Sciatic nerve (tissue), 2 donors: ENCODE measurements at regions not wholly inside any gene's neighbourhood (a gene's known extent, or its start where the extent isn't known, plus 50 kb on each side); places are given as distances from the start of the nearest gene placed in this dataset.

Experiments
- ATAC-seq: fragments of 200-7000 bp; cut with Tn5 transposase; one replicate; pipeline ENCODE4 v1.9.1; 2020; ENCODE audit warnings: mild to moderate bottlenecking, moderate library complexity
- DNase-seq: peaks from one replicate; pipeline ENCODE4 v3.0.0-alpha.2; 2020; ENCODE audit warnings: low spot score
- intact Hi-C: fragments of 100-400 bp; cut with DNase I; formaldehyde crosslinking; loops from one replicate; pipeline ENCODE4 v1.14.2; 2022
- donor health status: DM: no; HTN: no; CAD: no.
- donor health status: DM: no; HTN: no; CAD: no.

DNA sequence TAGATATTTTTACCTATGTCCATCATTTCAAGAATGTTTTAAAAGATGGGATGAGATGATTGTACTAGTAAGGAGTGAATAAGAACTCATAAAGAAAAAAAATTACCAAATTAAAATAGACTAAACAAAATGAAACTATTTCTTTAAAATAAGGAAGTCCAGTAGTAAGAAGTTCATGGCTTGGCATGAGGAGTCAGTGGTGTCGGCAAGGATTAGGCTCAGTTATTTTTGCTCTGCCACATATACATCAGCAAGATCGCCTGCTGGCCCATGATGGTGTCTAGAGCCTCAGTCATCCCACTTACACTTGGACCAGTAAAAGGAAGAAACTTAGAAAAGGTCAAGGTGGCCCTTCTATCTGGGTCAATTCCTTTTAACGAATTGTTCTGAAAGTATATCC, 300.9 kb upstream of the SLC8A1 start:
- intact Hi-C loops = no loop called here
- no peak for ATAC-seq
- DNase-seq = no peak

DNA sequence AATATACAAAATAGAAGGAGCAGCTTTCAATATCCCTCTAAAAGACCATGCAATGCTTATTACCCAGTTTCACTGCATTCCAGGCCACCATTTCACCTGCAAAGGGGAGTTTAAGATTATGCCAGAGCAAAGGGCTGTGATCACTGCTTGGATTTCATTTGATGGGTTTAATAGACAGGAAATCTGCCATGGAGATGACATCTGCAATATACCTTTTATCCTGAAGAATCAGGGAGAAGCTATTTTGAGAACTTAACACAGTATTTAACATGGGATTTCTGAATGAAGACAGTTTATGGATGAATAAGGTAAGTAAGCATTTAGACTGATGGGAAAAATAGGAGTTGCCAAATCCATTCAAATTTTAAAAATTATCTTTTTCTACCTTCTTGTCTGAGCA, 303.0 kb upstream of the SLC8A1 start:
- DNase-seq = no peak
- intact Hi-C loops = no loop called here
- no peak for ATAC-seq

DNA sequence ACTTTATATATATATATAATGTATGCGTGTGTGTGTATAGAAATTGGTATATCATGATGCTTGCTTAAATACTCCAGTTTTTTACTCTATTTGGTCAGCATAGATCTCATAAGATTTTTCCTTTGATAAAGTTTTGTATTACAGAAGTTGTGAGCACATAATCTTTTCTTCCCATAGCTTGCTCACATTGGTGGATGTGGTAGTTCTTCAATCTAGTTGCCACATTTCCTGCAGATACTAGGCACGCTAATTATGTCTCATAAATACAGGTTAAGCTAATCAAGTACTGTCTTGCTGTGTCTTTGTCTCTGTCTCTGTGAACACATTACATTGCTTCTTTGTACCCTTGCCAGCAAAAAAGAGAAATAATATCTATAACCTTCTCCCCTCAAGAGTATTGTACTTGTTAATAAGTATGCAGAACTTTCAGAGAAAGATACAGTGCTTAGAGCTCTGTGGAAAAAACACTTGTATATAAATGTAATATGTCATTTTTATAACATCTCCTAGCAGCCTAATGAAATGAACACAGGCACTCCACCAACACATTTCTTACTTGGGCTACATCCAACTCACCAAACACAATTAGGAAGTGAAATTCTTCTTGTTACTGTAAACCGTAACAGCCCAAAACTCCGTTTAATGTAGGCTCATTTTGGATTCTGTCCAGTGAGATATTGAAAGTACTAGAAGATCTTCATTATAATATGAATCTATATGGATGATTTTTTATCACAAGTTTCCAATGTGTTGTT, 306.7 kb upstream of the SLC8A1 start:
- intact Hi-C loops = no loop called here
- ATAC-seq = no peak

DNA sequence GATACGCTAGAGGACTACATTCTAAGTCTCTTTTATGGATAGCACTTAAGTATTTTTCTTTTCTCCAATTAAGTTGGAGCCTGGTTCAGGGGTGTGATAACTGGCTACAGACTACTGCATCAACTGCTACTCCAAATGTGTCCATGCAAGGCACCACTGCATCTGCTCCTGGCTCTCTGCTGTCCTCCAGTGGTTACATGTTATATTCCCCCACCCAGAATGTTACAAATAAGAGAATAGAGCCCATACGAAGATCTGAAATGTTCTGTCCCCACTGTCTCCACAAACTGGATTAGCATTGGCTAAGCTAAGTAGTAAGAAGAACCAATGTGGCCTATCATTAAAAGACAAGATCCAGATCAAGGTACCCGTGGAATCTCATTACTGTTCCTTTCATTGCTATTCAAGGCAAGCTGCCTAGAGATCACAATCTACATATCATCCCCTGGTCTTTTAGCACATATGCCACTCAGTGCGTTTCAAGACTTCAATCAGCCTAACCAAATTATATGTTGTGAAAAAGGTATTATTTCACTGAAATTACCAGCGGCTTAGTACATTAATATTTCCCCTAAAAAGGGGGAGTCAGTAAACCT, 308.3 kb upstream of the SLC8A1 start:
- DNase-seq (no peak), ATAC-seq (peak; percentile 45)
- intact Hi-C loops = no loop called here

More for the DNA sequence above, 306.7 kb upstream of the SLC8A1 start:
- no peak for DNase-seq

DNA sequence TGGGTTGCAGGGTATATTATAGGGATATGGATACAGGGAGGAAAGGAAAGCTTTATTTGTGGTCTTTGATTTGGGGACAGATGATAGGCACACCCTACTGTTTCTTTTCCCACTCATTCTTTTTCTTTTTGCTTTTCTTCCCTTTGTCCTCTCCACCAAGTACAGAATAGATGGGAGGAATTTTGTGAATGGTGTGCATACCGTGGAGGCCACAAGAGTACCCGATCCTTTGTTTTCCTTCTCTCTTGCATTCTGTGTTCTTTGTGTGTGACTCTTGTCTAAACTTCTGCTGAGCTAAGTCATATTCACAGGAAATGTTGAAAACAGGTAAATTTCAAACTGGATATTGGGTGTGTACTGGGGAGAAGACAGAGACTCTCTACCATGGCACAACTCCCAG, 321.4 kb upstream of the SLC8A1 start:
- no peak for DNase-seq
- intact Hi-C loops = no loop called here
- no peak for ATAC-seq

DNA sequence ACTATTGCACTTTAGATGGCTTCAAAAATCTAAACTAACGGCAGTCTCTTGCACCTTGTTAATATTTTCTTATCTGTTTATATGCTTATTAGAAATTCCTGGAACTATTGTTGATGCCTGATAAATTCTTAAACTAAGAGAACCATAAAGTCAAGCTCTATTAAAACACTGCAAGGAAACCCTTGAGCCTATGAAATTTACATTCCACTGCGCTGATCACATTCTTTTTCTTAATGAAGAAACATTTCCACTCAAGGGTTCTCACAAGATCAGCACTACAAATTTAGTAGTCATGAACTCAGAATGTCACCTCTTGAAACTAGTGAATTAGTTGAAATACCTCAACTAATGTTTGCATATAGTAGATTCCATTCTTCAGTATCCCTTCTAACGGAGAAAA, 331.8 kb upstream of the SLC8A1 start:
- DNase-seq (no peak), ATAC-seq (no peak)
- intact Hi-C loops = no loop called here

DNA sequence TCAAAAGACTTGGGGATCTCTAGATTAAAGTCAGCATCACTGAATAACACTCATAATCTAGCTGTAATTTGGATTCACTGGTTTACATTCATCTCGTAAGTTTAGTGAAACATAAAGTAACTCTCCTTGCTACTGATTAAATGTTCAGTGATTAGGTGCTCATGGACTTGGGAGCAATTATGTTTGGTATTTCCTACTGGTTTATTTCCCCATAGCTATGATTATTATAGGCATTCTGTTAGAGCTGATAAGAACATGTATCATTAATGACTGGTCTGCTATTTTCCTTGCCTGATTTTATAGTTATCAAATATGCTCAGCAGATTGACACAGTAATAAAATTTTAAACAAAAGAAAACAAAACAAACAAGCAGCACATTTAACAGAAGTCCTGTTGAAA, 334.7 kb upstream of the SLC8A1 start:
- no peak for DNase-seq
- intact Hi-C loops = no loop called here
- no peak for ATAC-seq

DNA sequence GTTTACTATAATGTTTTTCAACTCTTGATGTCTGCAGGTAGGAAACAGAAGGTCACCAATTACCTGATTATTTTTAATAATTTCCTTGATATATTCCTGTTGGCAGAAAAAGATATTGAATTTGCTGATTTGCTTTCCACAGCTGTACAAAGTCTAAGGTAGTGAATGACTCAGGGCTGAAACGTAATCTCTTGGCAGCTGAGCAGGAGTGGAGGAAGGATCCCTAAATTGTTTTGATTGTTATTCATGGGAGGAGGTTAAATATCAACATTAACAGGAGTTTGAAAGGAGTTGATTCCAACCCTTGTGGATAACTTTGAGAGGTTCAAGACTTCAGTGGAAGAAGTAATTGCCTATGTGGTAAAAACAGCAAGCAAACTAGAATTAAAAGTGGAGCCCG, 345.2 kb upstream of the SLC8A1 start:
- DNase-seq (no peak), ATAC-seq (no peak)
- intact Hi-C loops = no loop called here

DNA sequence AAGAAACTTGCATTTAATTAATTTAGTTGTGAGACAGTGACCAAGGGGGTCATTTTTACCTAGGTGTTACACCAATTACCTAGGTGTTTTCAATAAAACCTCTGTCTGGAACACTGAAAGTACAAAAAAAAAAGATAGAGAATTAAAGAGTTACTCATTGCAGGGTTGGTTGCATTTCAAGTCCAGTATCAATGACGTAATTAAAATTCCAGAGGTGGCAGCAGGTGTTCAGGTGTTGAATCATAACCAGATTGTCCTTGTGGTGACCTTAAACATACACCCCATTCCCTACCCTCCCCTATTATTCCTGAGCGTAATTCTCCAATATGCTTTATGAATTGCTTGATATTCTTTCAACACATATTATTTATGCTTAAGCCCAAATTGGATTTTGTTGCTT, 352.0 kb upstream of the SLC8A1 start:
- intact Hi-C loops = no loop called here
- ATAC-seq (no peak), DNase-seq (no peak)

DNA sequence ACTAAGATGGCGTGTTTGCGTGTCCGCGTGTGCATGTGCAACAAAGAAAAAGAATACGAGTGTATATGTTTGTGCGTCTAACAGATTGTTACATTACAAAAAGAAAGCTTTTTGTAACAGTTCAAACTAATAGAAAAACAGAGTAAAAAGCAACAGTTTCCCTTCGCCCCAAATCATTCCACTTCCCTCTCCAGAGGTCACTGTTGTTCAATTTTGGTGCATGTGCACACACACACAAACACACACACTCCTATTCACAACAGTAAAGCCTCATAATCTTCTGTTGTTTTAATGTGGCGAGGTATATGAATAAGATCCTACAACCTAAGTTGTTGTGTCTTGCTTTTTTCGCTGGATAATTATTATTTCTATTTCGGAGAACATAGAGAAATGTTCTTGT, 357.3 kb upstream of the SLC8A1 start:
- ATAC-seq (no peak), DNase-seq (no peak)
- intact Hi-C loops = no loop called here

DNA sequence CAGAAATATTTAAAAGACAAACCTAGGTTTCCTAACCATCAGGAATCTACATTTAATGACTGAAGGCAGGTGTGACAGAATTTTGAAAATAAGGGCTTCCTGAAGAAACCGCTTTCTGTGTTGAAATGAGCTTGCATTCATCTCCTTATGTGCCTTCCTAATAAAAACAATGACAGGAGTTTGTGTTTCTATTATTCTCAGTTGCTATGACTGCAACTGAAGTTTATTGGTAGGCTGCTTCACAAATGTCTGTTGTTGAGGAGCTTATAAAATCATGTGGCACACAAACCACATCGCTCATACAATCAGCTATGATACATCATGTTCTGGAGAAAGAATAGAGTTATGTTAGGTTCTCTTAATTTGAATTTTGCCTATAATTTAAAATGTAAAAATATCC, 362.7 kb upstream of the SLC8A1 start:
- ATAC-seq (no peak), DNase-seq (no peak)
- intact Hi-C loops = no loop called here

DNA sequence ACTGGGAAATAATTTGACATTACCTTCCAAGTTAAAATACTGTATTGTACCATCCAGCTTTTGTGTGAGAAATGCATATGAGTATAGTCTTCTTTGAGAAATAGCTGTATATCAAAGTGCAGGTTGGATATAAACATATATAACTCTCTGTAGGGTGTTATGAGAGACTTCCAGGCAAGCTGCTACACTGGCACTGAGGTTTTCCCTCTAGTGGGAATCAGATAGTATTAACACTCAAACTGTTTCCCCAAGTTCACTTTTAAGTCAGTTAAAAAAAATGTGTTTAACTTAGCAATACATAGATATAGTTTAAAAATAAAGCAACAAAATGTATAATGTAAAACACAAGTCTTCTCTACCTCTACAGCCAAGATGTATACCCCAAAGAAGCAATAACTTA, 368.4 kb upstream of the SLC8A1 start:
- ATAC-seq = no peak
- intact Hi-C loops = no loop called here

DNA sequence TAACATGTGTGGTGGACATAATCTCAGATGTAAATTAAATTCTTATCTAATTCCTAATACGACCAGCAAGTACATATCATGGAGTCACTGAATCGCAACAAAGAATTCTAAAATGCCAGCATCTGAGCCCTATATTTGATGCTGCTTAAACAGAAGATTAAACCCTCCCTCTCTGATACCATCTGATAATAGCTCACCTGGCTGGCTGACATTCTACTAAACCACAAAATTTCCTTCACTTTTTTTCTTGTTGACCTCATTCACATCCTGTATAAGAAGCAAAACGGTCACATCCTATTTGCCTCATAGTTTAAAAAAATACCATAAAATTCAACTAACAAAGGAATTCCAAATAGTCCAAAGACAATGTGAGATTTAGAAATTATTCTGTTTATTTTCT, 371.6 kb upstream of the SLC8A1 start:
- no peak for ATAC-seq
- no peak for DNase-seq
- intact Hi-C loops = no loop called here

More for the DNA sequence above, 368.4 kb upstream of the SLC8A1 start:
- DNase-seq = no peak

DNA sequence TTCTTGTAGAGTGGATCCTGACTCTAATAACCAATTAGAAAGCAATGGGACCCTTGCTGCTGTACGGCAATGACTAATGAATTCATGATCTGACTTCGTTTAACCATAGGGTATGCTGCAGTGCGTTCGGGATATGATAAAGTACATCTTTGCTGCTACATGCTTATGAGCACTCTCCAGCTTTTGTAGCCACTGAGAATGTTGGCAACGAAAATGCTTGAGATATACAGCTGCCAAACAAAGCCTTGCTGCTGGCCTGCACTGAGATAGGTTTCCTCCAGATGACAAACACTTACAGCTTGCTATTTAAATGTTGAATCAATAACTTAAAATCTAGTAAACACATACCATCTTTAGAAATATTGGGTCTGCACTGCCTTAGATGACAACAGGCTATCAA, 372.4 kb upstream of the SLC8A1 start:
- ATAC-seq (no peak), DNase-seq (no peak)
- intact Hi-C loops = no loop called here

DNA sequence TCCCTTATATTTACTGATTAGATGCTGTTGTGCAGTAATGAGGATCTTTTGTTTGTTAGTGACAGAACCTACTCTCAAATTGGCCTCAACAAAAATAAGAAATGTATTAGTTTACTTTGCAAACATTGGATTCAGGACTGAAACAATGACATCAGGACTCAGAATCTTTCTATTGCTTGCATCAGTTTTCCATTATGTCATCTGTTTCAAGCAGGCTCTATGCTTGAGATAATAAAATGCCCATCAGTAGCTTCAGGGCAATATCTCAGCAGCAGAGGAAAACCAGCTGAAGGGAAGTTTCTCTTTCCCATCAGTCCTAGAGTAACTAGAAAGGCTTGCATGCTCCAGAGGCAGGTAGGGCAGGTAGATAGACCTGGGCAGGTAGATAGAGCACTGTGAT, 375.5 kb upstream of the SLC8A1 start:
- DNase-seq (no peak), ATAC-seq (no peak)
- intact Hi-C loops = no loop called here

DNA sequence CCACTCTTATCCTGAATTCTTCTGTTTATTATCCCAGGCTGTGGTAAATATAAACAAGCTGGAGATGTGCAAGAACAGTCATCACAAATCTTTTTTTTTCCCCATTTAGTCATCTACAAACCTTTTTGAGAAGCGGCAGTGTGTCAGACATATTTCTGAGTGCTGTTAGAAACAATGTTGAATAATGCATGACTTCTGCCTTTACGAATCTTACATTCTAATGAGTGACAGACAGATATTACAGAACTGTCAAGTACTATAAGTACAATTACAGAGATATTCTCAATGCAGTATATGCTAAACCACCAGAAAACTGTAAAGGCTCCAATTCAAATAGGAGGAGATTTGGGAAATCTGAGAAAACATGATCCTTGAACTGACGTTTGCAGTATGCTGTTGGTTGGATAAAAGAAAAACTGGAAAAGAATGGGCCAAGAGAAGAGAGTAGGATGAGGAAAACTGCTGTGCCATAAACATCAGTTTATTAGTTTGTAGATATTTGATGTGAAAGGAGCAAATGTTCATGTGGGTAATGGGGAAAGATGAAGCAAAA, 379.5 kb upstream of the SLC8A1 start:
- intact Hi-C loops = no loop called here
- no peak for DNase-seq
- ATAC-seq = no peak

DNA sequence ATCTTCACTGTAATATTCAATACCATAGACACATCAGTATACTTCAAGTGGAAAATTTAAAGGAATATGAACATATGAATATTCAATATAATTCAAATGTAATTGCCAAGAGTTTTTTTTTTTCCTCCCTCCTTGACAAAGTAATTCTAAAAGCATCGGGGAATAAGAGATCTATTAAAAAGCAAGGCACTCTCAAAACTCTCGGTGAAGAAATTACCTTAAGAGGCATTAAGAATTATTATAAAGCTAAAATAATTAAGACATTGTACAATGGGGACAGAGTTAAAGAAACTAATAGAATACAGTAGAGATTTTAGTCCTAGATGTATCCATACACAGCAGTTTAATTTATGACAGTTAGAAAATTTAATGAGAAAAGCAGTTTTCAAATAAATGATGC, 390.0 kb upstream of the SLC8A1 start:
- intact Hi-C loops = no loop called here
- DNase-seq = no peak
- no peak for ATAC-seq

DNA sequence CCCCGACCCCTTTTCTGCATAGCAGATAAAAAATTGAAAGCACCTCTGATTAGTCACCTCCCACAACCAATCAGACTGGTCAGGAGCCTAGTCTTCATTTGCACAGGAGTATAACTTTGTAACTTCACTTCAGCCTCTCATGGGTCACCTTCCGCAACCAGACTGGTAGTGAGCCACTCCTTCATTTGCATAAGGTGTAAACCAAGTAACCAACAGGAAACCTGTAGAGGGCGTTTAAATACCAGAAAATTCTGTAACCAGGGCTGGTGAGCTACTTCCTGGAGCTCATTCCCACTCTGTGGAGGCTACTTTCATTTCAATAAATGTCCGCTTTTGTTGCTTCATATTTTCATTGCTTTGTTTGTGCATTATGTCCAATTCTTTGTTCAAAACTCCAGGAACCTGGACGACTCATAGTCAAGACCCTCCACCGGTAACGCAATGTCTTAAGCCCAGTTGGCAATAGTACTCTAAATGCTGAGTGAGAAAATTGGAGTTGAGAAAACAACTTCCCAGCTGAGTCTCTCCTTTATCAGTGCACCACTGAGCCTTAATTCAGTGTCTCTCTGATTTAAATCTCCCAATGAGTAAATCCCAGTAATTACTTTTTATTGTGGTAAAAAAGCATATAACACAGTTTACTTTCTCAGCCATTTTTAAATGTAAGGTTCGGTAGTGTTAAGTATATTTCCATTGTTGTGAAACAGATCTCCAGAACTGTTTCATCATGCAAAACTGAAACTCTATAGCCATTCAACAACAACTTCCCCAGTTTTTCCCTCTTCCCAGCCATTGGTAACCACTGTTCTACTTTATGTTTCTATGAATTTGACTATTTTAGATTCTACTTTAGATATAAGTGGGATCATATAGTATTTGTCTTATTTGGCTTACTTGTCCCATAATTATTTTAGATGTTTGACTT, 392.7 kb upstream of the SLC8A1 start:
- intact Hi-C loops = no loop called here
- ATAC-seq = no peak

DNA sequence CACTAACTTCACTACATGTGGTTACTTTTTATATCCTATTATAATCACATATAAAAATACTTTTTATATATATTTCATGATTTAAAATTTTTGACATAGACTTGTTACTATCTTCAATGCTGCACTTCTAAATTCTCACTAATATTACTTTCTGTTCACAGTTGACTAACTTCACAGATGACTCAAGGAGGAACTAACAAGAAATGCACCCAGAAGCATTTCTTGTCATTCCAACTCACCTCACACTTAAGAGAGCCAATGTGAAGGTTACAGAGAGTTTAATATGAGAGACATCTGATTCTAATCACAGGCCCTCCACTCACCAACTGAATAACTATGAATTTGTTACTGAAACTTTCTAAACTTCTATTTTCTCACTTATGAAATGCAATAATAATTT, 399.8 kb upstream of the SLC8A1 start:
- intact Hi-C loops = no loop called here
- DNase-seq (no peak), ATAC-seq (no peak)

More for the DNA sequence above, 392.7 kb upstream of the SLC8A1 start:
- DNase-seq = no peak

DNA sequence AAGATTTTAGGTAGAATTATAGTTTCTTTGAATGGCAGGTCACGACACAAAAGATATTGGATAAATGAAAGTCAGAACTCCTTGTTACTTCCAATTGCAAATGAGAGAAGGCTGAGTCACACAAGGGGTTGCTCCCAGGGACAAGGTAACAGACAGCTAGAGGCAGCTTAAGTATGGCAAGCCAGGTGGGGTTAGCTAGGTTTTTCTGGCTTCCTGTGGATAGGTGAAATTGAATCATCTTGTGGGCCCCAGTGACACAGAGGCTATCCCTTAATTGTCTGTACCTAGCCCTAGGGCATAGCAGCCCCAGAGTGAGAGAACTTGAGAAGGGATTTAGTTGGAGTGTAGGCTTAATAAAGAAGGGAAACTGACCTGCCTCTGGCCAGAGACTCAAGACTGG, 407.7 kb upstream of the SLC8A1 start:
- DNase-seq (no peak), ATAC-seq (no peak)
- intact Hi-C loops = no loop called here
